ENCODE measurements at regions not wholly inside any gene's neighbourhood (a gene's known extent, or its start where the extent isn't known, plus 50 kb on each side); places are given as distances from the start of the nearest gene placed in this dataset.
"Not testable (repeated sequence)": the region's sequence is repeated elsewhere in the genome, so short reads cannot be mapped to it uniquely, and the experiment has no call there.

DNA sequence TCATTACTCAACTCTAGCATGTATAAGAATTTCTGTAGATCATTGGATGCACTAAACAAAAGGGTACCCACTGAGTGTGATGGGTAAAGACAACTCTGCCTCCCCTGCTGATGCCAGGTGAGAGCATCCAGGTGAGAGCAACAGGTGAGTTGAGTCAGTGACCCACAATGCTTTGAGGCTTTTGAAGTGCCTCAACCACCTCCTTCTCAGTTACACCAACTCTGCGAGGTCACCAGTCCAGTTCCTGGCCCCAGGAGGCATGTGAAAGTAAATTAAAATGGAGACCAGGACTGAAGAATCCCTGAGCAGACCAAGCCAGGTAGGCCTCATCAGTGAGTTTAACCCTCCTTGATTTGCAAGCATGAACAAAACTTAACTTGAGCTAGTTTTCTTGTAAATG lies 505.8 kb downstream of the EBF1 start:
- Mint-ChIP-seq H3K9me3 (peaks cover 0 to 2% of the 10 kb centered on the region in 2 donors), H3K4me1 (ENCODE audit: low read depth in 2 of 2) (no peaks in the 10 kb centered on the region), H3K36me3 (ENCODE audit: insufficient read depth) (no peaks in the 10 kb centered on the region), H3K27me3 (peaks cover 0 to 6% of the 10 kb centered on the region in 2 donors), H3K27ac (no peak overlapping the region), H3K4me3 (no peak overlapping the region)
- no peak for ATAC-seq (replicated peaks)
- DNase-seq: no peak

DNA sequence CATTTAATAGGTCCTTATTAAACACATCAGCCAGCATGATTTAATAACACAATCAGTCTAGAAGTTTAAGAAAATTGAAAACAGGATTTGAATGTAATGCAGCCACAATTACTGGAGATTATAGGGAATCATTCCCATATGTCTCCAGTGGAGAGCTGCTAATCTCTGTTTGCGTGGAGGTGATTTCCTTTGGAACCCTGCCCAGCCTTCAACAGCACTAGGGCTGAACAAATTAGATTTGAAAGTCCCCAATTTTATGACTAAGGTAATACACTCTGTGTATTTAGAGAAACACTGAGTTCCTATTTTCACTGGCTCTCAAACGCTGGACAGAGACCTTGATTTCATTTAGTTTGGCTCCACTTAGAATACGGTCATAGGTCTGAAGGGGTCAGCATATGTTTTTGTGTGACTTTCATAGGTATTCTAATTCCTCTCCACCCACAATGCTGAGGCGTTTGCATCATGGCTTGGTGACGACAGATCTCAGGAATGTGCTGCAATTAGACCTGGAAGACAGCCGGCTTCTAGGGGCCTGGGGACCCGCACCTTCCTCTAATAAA lies 508.3 kb downstream of the EBF1 start:
- DNase-seq (no peak), ATAC-seq (replicated peaks) (no peak)
- Mint-ChIP-seq H3K36me3 (ENCODE audit: insufficient read depth) (no peaks in the 10 kb centered on the region), H3K27ac (no peak overlapping the region), H3K27me3 (peaks cover 0 to 6% of the 10 kb centered on the region in 2 donors), H3K4me3 (no peak overlapping the region), H3K4me1 (ENCODE audit: low read depth in 2 of 2) (no peaks in the 10 kb centered on the region), H3K9me3 (no peaks in the 10 kb centered on the region)

DNA sequence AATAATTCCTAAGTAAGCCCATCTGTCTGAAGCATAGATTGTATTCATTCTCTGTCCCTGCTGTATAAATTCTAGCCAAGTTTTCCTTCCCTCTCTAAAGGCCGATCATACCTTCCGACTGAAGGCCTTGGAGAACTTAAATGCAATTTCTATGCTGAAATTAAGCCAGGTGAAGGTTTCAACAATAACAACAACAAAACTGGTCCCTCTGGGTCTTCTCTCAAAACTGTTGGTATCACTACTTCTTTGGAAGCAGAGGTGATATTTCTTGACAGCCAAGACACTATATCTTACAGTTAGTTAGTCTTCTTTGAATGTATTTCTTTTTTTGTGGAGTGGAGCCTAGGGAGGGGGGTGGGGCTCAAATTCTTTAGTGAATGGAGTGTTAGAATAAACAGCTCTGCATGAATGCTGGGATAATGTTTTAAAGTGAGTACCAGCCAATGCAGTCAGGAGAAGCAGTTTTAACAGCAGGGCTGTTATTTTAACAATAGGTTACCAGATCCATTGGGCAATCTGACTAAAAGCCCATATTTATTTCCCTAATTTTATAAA lies 508.9 kb downstream of the EBF1 start:
- Mint-ChIP-seq H3K9me3 (no peaks in the 10 kb centered on the region), H3K4me3 (no peak overlapping the region), H3K36me3 (ENCODE audit: insufficient read depth) (no peaks in the 10 kb centered on the region), H3K27me3 (peaks cover 4 to 6% of the 10 kb centered on the region in 2 donors), H3K4me1 (ENCODE audit: low read depth in 2 of 2) (no peaks in the 10 kb centered on the region), H3K27ac (no peak overlapping the region)
- no peak for ATAC-seq (replicated peaks)
- no peak for DNase-seq

DNA sequence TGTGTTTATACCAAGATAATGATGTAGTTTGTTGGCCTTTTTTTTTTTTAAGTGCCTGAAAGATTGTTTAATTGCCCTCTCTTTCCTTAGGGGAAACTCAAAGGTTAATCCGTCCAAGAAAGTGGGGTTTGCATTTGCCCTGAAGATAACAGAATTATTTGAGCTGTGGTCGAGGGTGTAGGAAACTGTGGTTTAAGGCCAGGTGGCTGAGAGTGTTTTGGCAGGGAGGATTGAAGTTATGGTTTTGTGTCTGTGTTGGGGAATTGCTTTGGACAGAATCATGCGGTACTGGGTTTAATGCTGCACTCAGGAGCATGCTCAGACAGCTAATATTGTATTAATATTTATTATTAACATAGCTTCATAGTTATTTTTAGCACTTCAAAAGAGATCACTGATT lies 509.8 kb downstream of the EBF1 start:
- peaks cover 0 to 2% of the 10 kb centered on the region in 2 donors for H3K9me3 Mint-ChIP-seq
- H3K27me3 Mint-ChIP-seq: peaks cover 4 to 6% of the 10 kb centered on the region in 2 donors
- DNase-seq: no peak
- no peak overlapping the region for H3K27ac Mint-ChIP-seq
- no peaks in the 10 kb centered on the region for H3K4me1 Mint-ChIP-seq (ENCODE audit: low read depth in 2 of 2)
- H3K36me3 Mint-ChIP-seq (ENCODE audit: insufficient read depth): no peaks in the 10 kb centered on the region
- ATAC-seq (replicated peaks): no peak
- H3K4me3 Mint-ChIP-seq: no peak overlapping the region

DNA sequence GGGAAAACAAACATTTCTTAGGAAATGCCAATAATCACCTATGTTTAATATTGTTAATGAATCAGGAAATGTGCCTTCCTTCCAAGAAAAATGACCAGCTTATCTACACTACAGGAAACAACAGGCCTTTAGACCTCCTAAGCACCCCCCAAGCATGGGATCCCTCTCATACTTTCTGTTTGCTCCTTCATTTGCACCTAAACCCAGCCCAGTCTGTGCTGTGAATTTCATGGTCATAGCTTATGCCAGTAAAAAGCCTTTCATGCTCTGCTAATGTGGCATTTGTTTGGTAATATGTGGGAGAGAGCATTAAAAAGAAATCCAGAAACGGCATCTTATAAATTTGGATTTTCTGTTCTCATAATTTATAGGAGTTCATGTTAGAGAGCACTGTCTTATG lies 511.1 kb downstream of the EBF1 start:
- ATAC-seq (replicated peaks): no peak

DNA sequence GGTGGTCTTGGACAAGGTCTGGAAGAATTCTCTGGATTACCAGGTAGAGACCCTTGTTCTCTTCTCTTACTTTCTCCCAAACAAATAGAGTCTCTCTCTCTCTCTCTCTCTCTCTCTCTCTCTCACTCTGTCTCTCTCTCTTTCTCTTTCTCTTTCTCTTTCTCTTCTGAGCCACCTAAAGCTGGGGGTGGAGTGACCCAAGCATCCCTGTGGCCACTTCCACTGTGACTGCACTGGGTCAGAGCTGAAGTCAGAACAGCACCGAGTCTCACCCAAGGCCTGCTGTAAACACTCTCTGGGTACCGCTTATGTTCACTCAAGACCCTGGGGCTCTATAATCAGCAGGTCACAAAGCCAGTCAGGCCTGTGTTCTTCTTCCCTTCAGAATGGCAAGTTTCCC lies 513.7 kb downstream of the EBF1 start:
- H3K4me3 Mint-ChIP-seq: no peak overlapping the region
- peaks cover 0 to 4% of the 10 kb centered on the region in 2 donors for H3K27me3 Mint-ChIP-seq
- no peak overlapping the region for H3K27ac Mint-ChIP-seq
- no peaks in the 10 kb centered on the region for H3K4me1 Mint-ChIP-seq (ENCODE audit: low read depth in 2 of 2)
- no peaks in the 10 kb centered on the region for H3K36me3 Mint-ChIP-seq (ENCODE audit: insufficient read depth)
- no peak for DNase-seq
- no peak for ATAC-seq (replicated peaks)
- H3K9me3 Mint-ChIP-seq: peaks cover 0 to 2% of the 10 kb centered on the region in 2 donors

More for the DNA sequence above, 511.1 kb downstream of the EBF1 start:
- DNase-seq: no peak
- Mint-ChIP-seq H3K4me3 (no peak overlapping the region), H3K9me3 (peaks cover 0 to 2% of the 10 kb centered on the region in 2 donors), H3K27me3 (peaks cover 4 to 6% of the 10 kb centered on the region in 2 donors), H3K4me1 (ENCODE audit: low read depth in 2 of 2) (no peaks in the 10 kb centered on the region), H3K36me3 (ENCODE audit: insufficient read depth) (no peaks in the 10 kb centered on the region), H3K27ac (no peak overlapping the region)

DNA sequence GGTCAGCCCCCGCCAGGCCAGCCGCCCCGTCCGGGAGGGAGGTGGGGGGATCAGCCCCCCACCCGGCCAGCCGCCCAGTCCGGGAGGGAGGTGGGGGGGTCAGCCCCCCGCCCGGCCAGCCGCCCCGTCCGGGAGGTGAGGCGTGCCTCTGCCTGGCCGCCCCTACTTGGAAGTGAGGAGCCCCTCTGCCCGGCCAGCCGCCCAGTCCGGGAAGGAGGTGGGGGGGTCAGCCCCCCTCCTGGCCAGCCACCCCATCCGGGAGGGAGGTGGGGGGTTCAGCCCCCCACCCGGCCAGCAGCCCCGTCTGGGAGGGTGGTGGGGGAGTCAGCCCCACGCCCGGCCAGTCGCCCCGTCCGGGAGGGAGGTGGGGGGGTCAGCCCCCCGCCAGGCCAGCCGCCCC lies 517.0 kb downstream of the EBF1 start:
- not testable (repeated sequence) for H3K27ac Mint-ChIP-seq; H3K27me3 Mint-ChIP-seq; H3K36me3 Mint-ChIP-seq (ENCODE audit: insufficient read depth); ATAC-seq (replicated peaks); DNase-seq; H3K9me3 Mint-ChIP-seq; H3K4me1 Mint-ChIP-seq (ENCODE audit: low read depth in 2 of 2); H3K4me3 Mint-ChIP-seq

DNA sequence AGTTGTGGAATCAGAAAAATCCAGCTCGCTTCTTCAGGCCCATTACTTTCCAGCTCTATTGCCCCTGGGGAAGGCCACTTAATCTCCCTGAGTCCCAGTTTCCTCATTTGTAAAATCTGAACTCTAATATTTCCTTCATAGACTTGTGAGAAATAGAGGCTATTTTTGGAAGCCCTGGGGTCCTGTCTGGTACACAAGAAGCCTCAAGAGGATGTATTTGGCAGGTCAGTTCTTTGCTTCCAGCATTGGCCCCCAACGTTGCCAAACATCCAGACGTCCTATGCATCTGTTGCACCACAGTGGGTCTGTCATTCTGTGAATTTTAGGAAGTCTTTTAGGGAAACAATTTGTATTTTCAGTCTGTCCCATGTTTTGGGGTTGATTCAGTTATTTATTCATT lies 525.9 kb downstream of the EBF1 start:
- Mint-ChIP-seq H3K27ac (no peak overlapping the region), H3K27me3 (peaks cover 0 to 6% of the 10 kb centered on the region in 2 donors), H3K4me3 (no peak overlapping the region), H3K4me1 (ENCODE audit: low read depth in 2 of 2) (no peaks in the 10 kb centered on the region), H3K9me3 (no peaks in the 10 kb centered on the region), H3K36me3 (ENCODE audit: insufficient read depth) (no peaks in the 10 kb centered on the region)
- DNase-seq (no peak), ATAC-seq (replicated peaks) (no peak)

DNA sequence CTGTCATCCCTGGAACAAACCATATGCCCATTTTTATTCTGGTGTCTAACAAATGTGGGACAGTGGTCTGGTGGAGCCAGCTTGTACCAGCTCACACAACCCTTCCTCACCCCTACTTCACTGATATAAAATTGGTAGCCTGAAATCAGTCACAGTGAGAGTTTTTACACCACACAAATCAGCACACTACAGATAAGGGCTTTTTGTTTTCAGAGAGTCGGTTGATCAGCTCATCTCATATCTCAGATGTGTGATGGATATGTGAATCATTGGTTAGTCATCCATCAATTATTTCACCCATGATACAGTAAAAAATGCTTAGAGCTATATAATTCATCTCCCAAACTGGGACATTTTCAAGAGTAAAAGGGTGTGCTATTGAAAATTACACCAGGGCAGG lies 529.2 kb downstream of the EBF1 start:
- H3K27ac Mint-ChIP-seq: no peak overlapping the region
- no peaks in the 10 kb centered on the region for H3K9me3 Mint-ChIP-seq
- ATAC-seq (replicated peaks) (no peak), DNase-seq (no peak)
- peaks cover 0 to 9% of the 10 kb centered on the region in 2 donors for H3K27me3 Mint-ChIP-seq
- no peaks in the 10 kb centered on the region for H3K4me1 Mint-ChIP-seq (ENCODE audit: low read depth in 2 of 2)
- no peak overlapping the region for H3K4me3 Mint-ChIP-seq
- no peaks in the 10 kb centered on the region for H3K36me3 Mint-ChIP-seq (ENCODE audit: insufficient read depth)

DNA sequence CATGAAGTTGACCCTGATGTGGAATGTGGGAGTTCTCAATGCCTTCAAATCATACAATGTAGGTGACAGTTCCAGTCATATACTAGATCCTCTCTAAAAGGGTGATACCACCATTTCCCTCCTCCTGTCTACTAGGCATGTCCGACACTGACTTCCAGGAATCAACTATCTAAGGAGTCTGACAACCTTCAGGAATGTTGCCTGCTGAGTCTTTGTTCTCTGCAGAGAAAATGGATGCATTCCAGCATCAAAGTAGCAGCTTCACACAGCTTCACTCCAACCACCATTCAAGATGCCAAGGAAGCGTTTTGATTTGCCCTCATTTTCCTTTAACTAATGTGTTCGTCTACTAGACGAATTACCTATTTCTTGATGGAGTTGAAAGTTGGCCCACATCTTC lies 530.2 kb downstream of the EBF1 start:
- H3K36me3 Mint-ChIP-seq (ENCODE audit: insufficient read depth): no peaks in the 10 kb centered on the region
- ATAC-seq (replicated peaks) (no peak), DNase-seq (no peak)
- H3K4me1 Mint-ChIP-seq (ENCODE audit: low read depth in 2 of 2): no peaks in the 10 kb centered on the region
- H3K4me3 Mint-ChIP-seq: no peak overlapping the region
- peaks cover 0 to 9% of the 10 kb centered on the region in 2 donors for H3K27me3 Mint-ChIP-seq
- no peak overlapping the region for H3K27ac Mint-ChIP-seq
- no peaks in the 10 kb centered on the region for H3K9me3 Mint-ChIP-seq

DNA sequence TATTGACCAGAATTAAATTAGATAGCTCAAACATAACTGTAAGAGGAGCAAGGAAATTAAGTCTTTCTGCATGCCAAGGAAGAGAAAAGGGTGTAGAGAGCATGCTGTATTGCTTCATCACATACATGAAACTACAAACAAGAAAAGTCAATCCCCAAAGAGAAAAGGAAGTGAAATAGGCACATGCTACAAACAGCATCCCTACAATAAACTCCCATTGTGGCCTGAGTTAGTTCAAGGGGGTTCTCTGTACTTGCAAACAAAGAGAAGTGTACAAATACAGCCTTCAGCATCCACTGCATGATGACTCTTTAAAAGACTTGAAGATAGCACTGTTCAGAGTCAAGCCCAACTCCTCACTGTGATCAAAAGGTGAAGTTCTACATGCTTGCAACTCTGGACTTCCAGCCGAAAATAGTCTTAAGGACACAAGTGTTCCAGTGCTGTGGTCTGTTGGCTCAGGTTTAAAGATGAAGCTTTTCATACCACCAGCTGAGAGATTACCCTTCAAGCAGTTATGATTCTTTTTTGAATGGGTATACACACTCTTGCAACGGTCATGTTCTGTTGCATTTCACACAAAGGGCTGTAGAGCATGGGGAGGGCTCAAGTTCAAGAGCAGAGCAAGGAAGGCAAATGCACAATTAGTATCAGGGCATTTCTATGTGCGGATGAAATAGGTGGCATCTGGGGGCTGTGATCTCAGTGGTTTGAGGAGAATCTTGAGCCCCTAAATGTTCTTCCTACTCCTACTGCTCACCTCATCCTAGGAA lies 534.5 kb downstream of the EBF1 start:
- Mint-ChIP-seq H3K4me3 (no peak overlapping the region), H3K9me3 (no peaks in the 10 kb centered on the region), H3K36me3 (ENCODE audit: insufficient read depth) (no peaks in the 10 kb centered on the region), H3K27ac (no peak overlapping the region), H3K4me1 (ENCODE audit: low read depth in 2 of 2) (no peaks in the 10 kb centered on the region), H3K27me3 (peaks cover 0 to 9% of the 10 kb centered on the region in 2 donors)
- no peak for DNase-seq
- ATAC-seq (replicated peaks): no peak

DNA sequence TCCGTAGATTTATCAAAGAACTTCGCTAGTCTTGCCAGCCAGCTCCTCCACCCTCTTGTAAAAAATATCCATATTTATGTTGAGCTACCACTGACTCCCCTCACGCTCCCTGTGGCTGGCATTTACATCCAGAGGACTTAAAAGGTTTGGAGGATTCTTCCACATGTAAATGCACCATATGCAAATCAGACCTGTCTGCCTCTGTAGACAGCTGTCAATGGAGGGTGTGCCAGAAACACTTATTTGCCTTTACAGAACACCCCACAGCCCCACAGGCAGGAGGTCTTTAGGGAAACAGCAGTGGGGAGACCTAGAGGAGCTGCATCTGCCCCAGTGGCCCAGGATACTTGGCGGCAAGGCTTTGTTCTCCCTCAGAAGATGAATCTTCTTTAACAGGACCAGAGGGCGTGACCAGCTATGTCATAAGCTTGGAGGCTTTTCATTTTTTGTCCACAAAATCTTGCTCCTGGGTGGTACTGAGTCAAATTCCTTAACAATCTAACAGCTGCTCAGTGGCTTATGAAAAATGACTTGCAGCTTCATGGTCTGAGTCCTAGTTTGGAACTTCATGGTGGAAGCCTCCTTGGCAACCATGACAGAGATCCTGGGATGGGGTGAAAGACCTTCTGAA lies 535.8 kb downstream of the EBF1 start:
- Mint-ChIP-seq H3K27ac (no peak overlapping the region), H3K36me3 (ENCODE audit: insufficient read depth) (no peaks in the 10 kb centered on the region), H3K4me3 (no peak overlapping the region), H3K9me3 (no peaks in the 10 kb centered on the region), H3K27me3 (peaks cover 0 to 3% of the 10 kb centered on the region in 2 donors), H3K4me1 (ENCODE audit: low read depth in 2 of 2) (no peaks in the 10 kb centered on the region)
- no peak for ATAC-seq (replicated peaks)
- no peak for DNase-seq

DNA sequence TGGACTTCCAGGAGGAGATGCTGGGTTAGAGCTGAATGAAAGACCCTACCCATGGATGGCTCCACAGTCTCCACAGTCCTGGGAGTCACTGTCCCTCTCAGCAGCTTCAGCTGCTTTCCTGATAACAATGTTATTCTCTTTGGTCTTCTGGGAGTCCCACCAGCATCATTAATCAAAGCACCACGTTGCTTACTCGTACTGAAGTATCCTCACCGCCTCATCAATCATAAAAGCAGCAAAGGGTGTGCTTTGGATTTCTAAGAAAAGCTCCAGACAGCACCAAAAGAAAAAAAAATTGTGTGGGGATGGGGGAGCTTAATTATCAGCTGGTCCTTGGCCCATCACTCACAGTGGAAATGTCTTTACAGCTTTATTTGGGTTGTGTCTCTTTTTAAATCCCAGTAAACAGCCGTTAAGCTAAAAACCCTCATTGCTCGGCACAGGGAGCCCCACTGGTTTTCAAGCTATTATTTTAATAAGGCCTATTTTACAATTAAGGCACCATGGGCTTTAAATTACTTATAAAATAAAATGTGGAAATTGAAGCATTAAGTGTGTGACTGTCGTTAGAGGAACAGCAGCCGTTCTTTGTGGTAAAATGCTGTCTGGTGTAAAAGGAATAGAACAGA lies 538.0 kb downstream of the EBF1 start:
- no peaks in the 10 kb centered on the region for H3K36me3 Mint-ChIP-seq (ENCODE audit: insufficient read depth)
- no peaks in the 10 kb centered on the region for H3K27me3 Mint-ChIP-seq
- no peak overlapping the region for H3K4me3 Mint-ChIP-seq
- H3K27ac Mint-ChIP-seq: no peak overlapping the region
- ATAC-seq (replicated peaks) (no peak), DNase-seq (no peak)
- H3K4me1 Mint-ChIP-seq (ENCODE audit: low read depth in 2 of 2): no peaks in the 10 kb centered on the region
- peaks cover 0 to 6% of the 10 kb centered on the region in 2 donors for H3K9me3 Mint-ChIP-seq

Measured in effector memory CD8-positive, alpha-beta T cell (primary cell).